Osteocyte (in vitro differentiated cells): ENCODE measurements at regions not wholly inside any gene's neighbourhood (a gene's known extent, or its start where the extent isn't known, plus 50 kb on each side); places are given as distances from the start of the nearest gene placed in this dataset.

ENCODE experiments used
- DNase-seq: peaks from one replicate; pipeline ENCODE4 v3.0.0; 2021; ENCODE audit warnings: mixed read lengths; ENCODE audit not compliant: unreplicated experiment; ENCODE audit errors: extremely low spot score
- H3K27ac Mint-ChIP-seq: one replicate; pipeline ENCODE4 v1.8.0; 2021; ENCODE audit warnings: mild to moderate bottlenecking, mixed read lengths; ENCODE audit not compliant: unreplicated experiment
- H3K27me3 Mint-ChIP-seq: one replicate; pipeline ENCODE4 v1.8.0; 2021; ENCODE audit warnings: mixed read lengths; ENCODE audit not compliant: unreplicated experiment
- H3K36me3 Mint-ChIP-seq: one replicate; pipeline ENCODE4 v1.8.0; 2021; ENCODE audit warnings: mixed read lengths; ENCODE audit not compliant: unreplicated experiment
- H3K4me1 Mint-ChIP-seq: one replicate; pipeline ENCODE4 v1.8.0; 2021; ENCODE audit warnings: mixed read lengths; ENCODE audit not compliant: unreplicated experiment
- H3K4me3 Mint-ChIP-seq: one replicate; pipeline ENCODE4 v1.8.0; 2021; ENCODE audit warnings: mild to moderate bottlenecking, moderate library complexity, mixed read lengths; ENCODE audit not compliant: unreplicated experiment
- H3K9me3 Mint-ChIP-seq: one replicate; pipeline ENCODE4 v1.8.0; 2021; ENCODE audit warnings: mixed read lengths; ENCODE audit not compliant: unreplicated experiment
- CTCF ChIP-seq: fragments of 200-600 bp; sonication (generic); IDR thresholded peaks from 2 replicates; pipeline ENCODE4 v1.5.0; 2021; ENCODE audit warnings: antibody characterized with exemption, mild to moderate bottlenecking, moderate library complexity

- no peak overlapping the region for H3K27ac Mint-ChIP-seq
- no peaks in the 10 kb centered on the region for H3K9me3 Mint-ChIP-seq
- H3K36me3 Mint-ChIP-seq = no peaks in the 10 kb centered on the region
- H3K27me3 Mint-ChIP-seq = peaks cover 3% of the 10 kb centered on the region
- no peak overlapping the region for H3K4me3 Mint-ChIP-seq
- no peak for TF ChIP-seq CTCF
- H3K4me1 Mint-ChIP-seq = no peaks in the 10 kb centered on the region
- DNase-seq = no peak
Observed at GRCh38 chr1:239711768-239712167, 325.4 kb downstream of the CHRM3 start.

- Mint-ChIP-seq H3K36me3 (no peaks in the 10 kb centered on the region), H3K27ac (no peak overlapping the region), H3K4me1 (no peaks in the 10 kb centered on the region), H3K4me3 (no peak overlapping the region), H3K9me3 (no peaks in the 10 kb centered on the region), H3K27me3 (peaks cover 11% of the 10 kb centered on the region)
- no peak for DNase-seq
- TF ChIP-seq CTCF = no peak
Observed at GRCh38 chr1:239717097-239717917, 330.9 kb downstream of the CHRM3 start.

- Mint-ChIP-seq H3K27me3 (peaks cover 11% of the 10 kb centered on the region), H3K27ac (no peak overlapping the region), H3K36me3 (no peaks in the 10 kb centered on the region), H3K4me3 (no peak overlapping the region), H3K9me3 (no peaks in the 10 kb centered on the region), H3K4me1 (no peaks in the 10 kb centered on the region)
- no peak for DNase-seq
- TF ChIP-seq CTCF = no peak
Observed at GRCh38 chr1:239717918-239718184, 331.5 kb downstream of the CHRM3 start.

- DNase-seq = no peak
- H3K36me3 Mint-ChIP-seq = no peaks in the 10 kb centered on the region
- no peaks in the 10 kb centered on the region for H3K4me1 Mint-ChIP-seq
- H3K27me3 Mint-ChIP-seq = peaks cover 11% of the 10 kb centered on the region
- TF ChIP-seq CTCF = no peak
- H3K27ac Mint-ChIP-seq = no peak overlapping the region
- H3K9me3 Mint-ChIP-seq = no peaks in the 10 kb centered on the region
- no peak overlapping the region for H3K4me3 Mint-ChIP-seq
Observed at GRCh38 chr1:239718571-239718970, 332.2 kb downstream of the CHRM3 start.

- no peaks in the 10 kb centered on the region for H3K4me1 Mint-ChIP-seq
- H3K27ac Mint-ChIP-seq = no peak overlapping the region
- DNase-seq = no peak
- TF ChIP-seq CTCF = no peak
- H3K36me3 Mint-ChIP-seq = no peaks in the 10 kb centered on the region
- H3K9me3 Mint-ChIP-seq = no peaks in the 10 kb centered on the region
- peaks cover 11% of the 10 kb centered on the region for H3K27me3 Mint-ChIP-seq
- H3K4me3 Mint-ChIP-seq = no peak overlapping the region
Observed at GRCh38 chr1:239718997-239719628, 332.7 kb downstream of the CHRM3 start.
